ENCODE measurements at regions not wholly inside any gene's neighbourhood (a gene's known extent, or its start where the extent isn't known, plus 50 kb on each side); places are given as distances from the start of the nearest gene placed in this dataset.

GRCh38 chr4:104890598-104891275, 255.9 kb upstream of the TET2 start:
- Mint-ChIP-seq H3K27ac (no peak overlapping the region), H3K36me3 (ENCODE audit: low read depth) (no peaks in the 10 kb centered on the region), H3K4me1 (no peaks in the 10 kb centered on the region), H3K4me3 (no peak overlapping the region), H3K27me3 (ENCODE audit: low read depth) (no peaks in the 10 kb centered on the region), H3K9me3 (no peaks in the 10 kb centered on the region)
- TF ChIP-seq CTCF (IDR thresholded peaks at IDR 0.05; ENCODE audit: unreplicated experiment in 3 of 3), result no peak

- TF ChIP-seq CTCF (IDR thresholded peaks at IDR 0.05; ENCODE audit: unreplicated experiment in 3 of 3), result no peak
- Mint-ChIP-seq H3K9me3 (peaks cover 6% of the 10 kb centered on the region), H3K27ac (no peak overlapping the region), H3K4me1 (peaks cover 15% of the 10 kb centered on the region), H3K4me3 (no peak overlapping the region), H3K27me3 (ENCODE audit: low read depth) (peaks cover 4% of the 10 kb centered on the region), H3K36me3 (ENCODE audit: low read depth) (no peaks in the 10 kb centered on the region)
Measured at GRCh38 chr4:104896660-104897645, 249.7 kb upstream of the TET2 start.

DNA sequence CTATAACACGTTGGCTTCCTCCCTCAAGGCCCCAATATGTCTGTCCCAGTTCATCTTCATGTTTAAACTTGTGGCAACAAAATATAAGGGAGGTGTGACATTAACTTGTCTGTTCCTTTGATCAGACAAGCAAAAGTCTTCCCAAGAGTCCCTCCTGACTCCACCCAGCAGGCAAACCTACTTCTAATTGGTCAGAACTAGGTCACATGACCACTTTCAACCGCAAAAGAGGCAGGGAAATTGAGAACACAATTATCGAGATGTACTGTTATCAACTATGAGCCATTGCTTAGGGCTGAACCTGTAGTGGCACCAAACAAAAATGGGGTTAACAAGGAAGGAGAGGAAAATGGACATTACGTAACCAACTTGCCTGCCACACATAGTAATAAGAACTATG, 246.8 kb upstream of the TET2 start:
- Mint-ChIP-seq H3K4me1 (peaks cover 26% of the 10 kb centered on the region), H3K27me3 (ENCODE audit: low read depth) (peaks cover 4% of the 10 kb centered on the region), H3K9me3 (peaks cover 6% of the 10 kb centered on the region), H3K4me3 (no peak overlapping the region), H3K36me3 (ENCODE audit: low read depth) (no peaks in the 10 kb centered on the region), H3K27ac (no peak overlapping the region)
- TF ChIP-seq CTCF (IDR thresholded peaks at IDR 0.05; ENCODE audit: unreplicated experiment in 3 of 3), result no peak

GRCh38 chr4:104901438-104901837, 245.2 kb upstream of the TET2 start:
- peaks cover 4% of the 10 kb centered on the region for H3K27me3 Mint-ChIP-seq (ENCODE audit: low read depth)
- H3K9me3 Mint-ChIP-seq, result peaks cover 6% of the 10 kb centered on the region
- TF ChIP-seq CTCF (IDR thresholded peaks at IDR 0.05; ENCODE audit: unreplicated experiment in 3 of 3), result no peak
- no peak overlapping the region for H3K27ac Mint-ChIP-seq
- peaks cover 41% of the 10 kb centered on the region for H3K4me1 Mint-ChIP-seq
- no peak overlapping the region for H3K4me3 Mint-ChIP-seq
- H3K36me3 Mint-ChIP-seq (ENCODE audit: low read depth), result no peaks in the 10 kb centered on the region

DNA sequence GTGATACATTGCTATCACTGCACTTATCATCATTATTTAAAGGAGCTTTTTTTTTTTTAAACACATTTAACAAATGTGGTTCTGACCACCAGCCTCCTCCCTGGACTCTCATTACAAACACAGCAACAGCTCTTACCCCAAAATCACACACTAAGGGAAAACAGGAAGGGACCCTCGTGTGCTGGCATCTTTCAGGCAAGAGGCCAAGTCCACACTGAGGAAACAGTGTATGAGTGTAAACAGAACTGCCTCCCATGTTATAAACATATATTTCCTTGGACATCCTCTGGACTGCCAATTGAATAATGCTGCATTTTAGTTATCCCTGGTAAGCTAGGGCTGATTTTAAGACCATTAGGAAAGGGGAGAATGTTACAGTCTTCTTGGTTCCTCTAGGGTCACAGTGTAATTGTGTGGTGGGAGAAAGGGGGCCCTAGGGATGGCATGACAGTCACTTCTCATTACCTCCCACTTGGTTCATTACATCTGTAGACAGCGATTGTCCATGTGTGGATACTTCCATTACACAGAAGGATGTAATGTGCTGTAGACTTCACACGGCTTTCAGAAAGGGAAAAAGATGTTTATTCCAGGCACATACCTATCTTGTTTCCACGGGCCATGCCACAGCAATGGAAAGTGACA, 244.6 kb upstream of the TET2 start:
- no peak for TF ChIP-seq CTCF (IDR thresholded peaks at IDR 0.05; ENCODE audit: unreplicated experiment in 3 of 3)
- Mint-ChIP-seq H3K9me3 (peaks cover 6% of the 10 kb centered on the region), H3K4me1 (peaks cover 41% of the 10 kb centered on the region), H3K4me3 (no peak overlapping the region), H3K27me3 (ENCODE audit: low read depth) (peaks cover 4% of the 10 kb centered on the region), H3K27ac (no peak overlapping the region), H3K36me3 (ENCODE audit: low read depth) (no peaks in the 10 kb centered on the region)
